ENCODE measurements at regions not wholly inside any gene's neighbourhood (a gene's known extent, or its start where the extent isn't known, plus 50 kb on each side); places are given as distances from the start of the nearest gene placed in this dataset.

GRCh38 chr1:38624336-38625039 lies 235.1 kb downstream of the RRAGC start:
- H3K4me3 ChIP-seq (replicated peaks in 1 of 4; ENCODE audit: control extremely low read depth in 1 of 4, insufficient read depth in 1 of 4, low read depth in 3 of 4, low read length in 4 of 4): no peak overlapping the region
- no peaks in the 10 kb centered on the region for H3K27me3 ChIP-seq (ENCODE audit: control insufficient read depth, insufficient read depth, low read length)
- no peak for TF ChIP-seq EZH2 (IDR thresholded peaks at IDR 0.05; ENCODE audit: low read length, missing control alignments)
- TF ChIP-seq, protein P1, sequence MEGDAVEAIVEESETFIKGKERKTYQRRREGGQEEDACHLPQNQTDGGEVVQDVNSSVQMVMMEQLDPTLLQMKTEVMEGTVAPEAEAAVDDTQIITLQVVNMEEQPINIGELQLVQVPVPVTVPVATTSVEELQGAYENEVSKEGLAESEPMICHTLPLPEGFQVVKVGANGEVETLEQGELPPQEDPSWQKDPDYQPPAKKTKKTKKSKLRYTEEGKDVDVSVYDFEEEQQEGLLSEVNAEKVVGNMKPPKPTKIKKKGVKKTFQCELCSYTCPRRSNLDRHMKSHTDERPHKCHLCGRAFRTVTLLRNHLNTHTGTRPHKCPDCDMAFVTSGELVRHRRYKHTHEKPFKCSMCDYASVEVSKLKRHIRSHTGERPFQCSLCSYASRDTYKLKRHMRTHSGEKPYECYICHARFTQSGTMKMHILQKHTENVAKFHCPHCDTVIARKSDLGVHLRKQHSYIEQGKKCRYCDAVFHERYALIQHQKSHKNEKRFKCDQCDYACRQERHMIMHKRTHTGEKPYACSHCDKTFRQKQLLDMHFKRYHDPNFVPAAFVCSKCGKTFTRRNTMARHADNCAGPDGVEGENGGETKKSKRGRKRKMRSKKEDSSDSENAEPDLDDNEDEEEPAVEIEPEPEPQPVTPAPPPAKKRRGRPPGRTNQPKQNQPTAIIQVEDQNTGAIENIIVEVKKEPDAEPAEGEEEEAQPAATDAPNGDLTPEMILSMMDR (conservative IDR thresholded peaks at IDR 0.05 in 1 of 2, IDR thresholded peaks at IDR 0.05 in 1 of 2; ENCODE audit: low read depth in 1 of 2, low read length in 2 of 2): no peak
- H2AFZ ChIP-seq (ENCODE audit: low read length): no peak overlapping the region
- no peaks in the 10 kb centered on the region for H3K9me3 ChIP-seq (ENCODE audit: control insufficient read depth, insufficient read depth, low read depth, low read length)
- no peak for DNase-seq (ENCODE audit: low read depth in 2 of 2)
- H3K27ac ChIP-seq (ENCODE audit: insufficient read depth, low read length): no peak overlapping the region
- H3K36me3 ChIP-seq (ENCODE audit: control insufficient read depth, insufficient read depth, low read length): no peaks in the 10 kb centered on the region
- H3K79me2 ChIP-seq (ENCODE audit: control insufficient read depth, insufficient read depth, low read length): no peaks in the 10 kb centered on the region
- no peaks in the 10 kb centered on the region for H3K4me1 ChIP-seq (ENCODE audit: control insufficient read depth, extremely low read depth, insufficient read depth, low read length)
- no peak overlapping the region for H3K4me2 ChIP-seq (ENCODE audit: extremely low read depth, insufficient read depth, low read length)
- no peak overlapping the region for H3K9ac ChIP-seq (ENCODE audit: insufficient read depth, low read length)
- no peaks in the 10 kb centered on the region for H4K20me1 ChIP-seq (ENCODE audit: control insufficient read depth, extremely low read depth, insufficient read depth, low read length)

GRCh38 chr1:38623529-38623928 lies 236.0 kb downstream of the RRAGC start:
- Histone ChIP-seq H3K27ac (ENCODE audit: insufficient read depth, low read length) (no peak overlapping the region), H3K36me3 (ENCODE audit: control insufficient read depth, insufficient read depth, low read length) (no peaks in the 10 kb centered on the region), H3K4me1 (ENCODE audit: control insufficient read depth, extremely low read depth, insufficient read depth, low read length) (no peaks in the 10 kb centered on the region), H3K79me2 (ENCODE audit: control insufficient read depth, insufficient read depth, low read length) (no peaks in the 10 kb centered on the region), H3K27me3 (ENCODE audit: control insufficient read depth, insufficient read depth, low read length) (no peaks in the 10 kb centered on the region), H4K20me1 (ENCODE audit: control insufficient read depth, extremely low read depth, insufficient read depth, low read length) (no peaks in the 10 kb centered on the region), H3K4me3 (replicated peaks in 1 of 4; ENCODE audit: control extremely low read depth in 1 of 4, insufficient read depth in 1 of 4, low read depth in 3 of 4, low read length in 4 of 4) (no peak overlapping the region), H3K4me2 (ENCODE audit: extremely low read depth, insufficient read depth, low read length) (no peak overlapping the region), H3K9me3 (ENCODE audit: control insufficient read depth, insufficient read depth, low read depth, low read length) (no peaks in the 10 kb centered on the region), H3K9ac (ENCODE audit: insufficient read depth, low read length) (no peak overlapping the region), H2AFZ (ENCODE audit: low read length) (no peak overlapping the region)
- TF ChIP-seq, protein P1 (conservative IDR thresholded peaks at IDR 0.05 in 1 of 2, IDR thresholded peaks at IDR 0.05 in 1 of 2; ENCODE audit: low read depth in 1 of 2, low read length in 2 of 2): no peak
- TF ChIP-seq EZH2 (IDR thresholded peaks at IDR 0.05; ENCODE audit: low read length, missing control alignments): no peak
- no peak for DNase-seq (ENCODE audit: low read depth in 2 of 2)

GRCh38 chr1:38622197-38622596 lies 237.4 kb downstream of the RRAGC start:
- no peak for DNase-seq (ENCODE audit: low read depth in 2 of 2)
- no peaks in the 10 kb centered on the region for H3K27me3 ChIP-seq (ENCODE audit: control insufficient read depth, insufficient read depth, low read length)
- H3K36me3 ChIP-seq (ENCODE audit: control insufficient read depth, insufficient read depth, low read length): no peaks in the 10 kb centered on the region
- H4K20me1 ChIP-seq (ENCODE audit: control insufficient read depth, extremely low read depth, insufficient read depth, low read length): no peaks in the 10 kb centered on the region
- H3K4me1 ChIP-seq (ENCODE audit: control insufficient read depth, extremely low read depth, insufficient read depth, low read length): no peaks in the 10 kb centered on the region
- H3K9ac ChIP-seq (ENCODE audit: insufficient read depth, low read length): no peak overlapping the region
- no peak for TF ChIP-seq EZH2 (IDR thresholded peaks at IDR 0.05; ENCODE audit: low read length, missing control alignments)
- TF ChIP-seq, protein P1 (conservative IDR thresholded peaks at IDR 0.05 in 1 of 2, IDR thresholded peaks at IDR 0.05 in 1 of 2; ENCODE audit: low read depth in 1 of 2, low read length in 2 of 2): no peak
- no peak overlapping the region for H2AFZ ChIP-seq (ENCODE audit: low read length)
- no peak overlapping the region for H3K4me2 ChIP-seq (ENCODE audit: extremely low read depth, insufficient read depth, low read length)
- no peak overlapping the region for H3K27ac ChIP-seq (ENCODE audit: insufficient read depth, low read length)
- no peaks in the 10 kb centered on the region for H3K9me3 ChIP-seq (ENCODE audit: control insufficient read depth, insufficient read depth, low read depth, low read length)
- no peaks in the 10 kb centered on the region for H3K79me2 ChIP-seq (ENCODE audit: control insufficient read depth, insufficient read depth, low read length)
- H3K4me3 ChIP-seq (replicated peaks in 1 of 4; ENCODE audit: control extremely low read depth in 1 of 4, insufficient read depth in 1 of 4, low read depth in 3 of 4, low read length in 4 of 4): no peak overlapping the region

Measured in fibroblast of lung (primary cell).